ENCODE measurements at regions not wholly inside any gene's neighbourhood (a gene's known extent, or its start where the extent isn't known, plus 50 kb on each side); places are given as distances from the start of the nearest gene placed in this dataset.

- TF ChIP-seq CTCF (IDR thresholded peaks at IDR 0.05) (no peak), POLR2A (IDR thresholded peaks at IDR 0.05) (no peak), EP300 (IDR thresholded peaks at IDR 0.05) (no peak)
- no peaks in the 10 kb centered on the region for H3K36me3 ChIP-seq
- no peak overlapping the region for H3K4me3 ChIP-seq
- no peak overlapping the region for H3K27ac ChIP-seq
- 62 to 75% methylated on average over 3 of the region's 3 CpGs for WGBS, 2 donors
- no peaks in the 10 kb centered on the region for H3K27me3 ChIP-seq
- no peaks in the 10 kb centered on the region for H3K9me3 ChIP-seq
- no peaks in the 10 kb centered on the region for H3K4me1 ChIP-seq
- DNase-seq (ENCODE audit: low spot score in 2 of 2): no peak
Observed at GRCh38 chr18:39421276-39421675, 1855.7 kb upstream of the CELF4 start.

DNA sequence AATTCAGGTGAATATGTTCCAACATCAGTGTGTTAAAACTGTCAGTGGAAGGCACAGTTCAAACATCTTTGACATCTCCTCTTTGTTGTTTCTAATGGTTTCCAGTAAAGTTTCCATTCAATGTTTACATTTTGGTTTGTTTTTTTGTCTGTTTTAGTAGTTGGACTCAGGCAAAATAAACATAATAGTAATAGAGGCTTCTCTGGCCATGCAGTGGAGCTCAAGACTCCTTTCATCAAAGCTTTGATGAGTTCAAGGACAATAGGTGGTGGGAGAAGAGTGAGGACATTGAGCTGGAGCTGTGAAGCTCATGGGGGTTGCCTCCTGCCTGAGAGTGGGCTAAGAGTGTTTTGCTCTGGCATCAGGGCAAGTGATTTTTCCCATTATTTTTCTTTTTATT lies 1853.7 kb upstream of the CELF4 start:
- no peak overlapping the region for H3K4me3 ChIP-seq
- H3K9me3 ChIP-seq: no peaks in the 10 kb centered on the region
- H3K27ac ChIP-seq: no peak overlapping the region
- no peaks in the 10 kb centered on the region for H3K4me1 ChIP-seq
- no peak for DNase-seq (ENCODE audit: low spot score in 2 of 2)
- no peaks in the 10 kb centered on the region for H3K36me3 ChIP-seq
- no peak for TF ChIP-seq CTCF (IDR thresholded peaks at IDR 0.05)
- TF ChIP-seq EP300 (IDR thresholded peaks at IDR 0.05): no peak
- no peak for TF ChIP-seq POLR2A (IDR thresholded peaks at IDR 0.05)
- H3K27me3 ChIP-seq: no peaks in the 10 kb centered on the region

DNA sequence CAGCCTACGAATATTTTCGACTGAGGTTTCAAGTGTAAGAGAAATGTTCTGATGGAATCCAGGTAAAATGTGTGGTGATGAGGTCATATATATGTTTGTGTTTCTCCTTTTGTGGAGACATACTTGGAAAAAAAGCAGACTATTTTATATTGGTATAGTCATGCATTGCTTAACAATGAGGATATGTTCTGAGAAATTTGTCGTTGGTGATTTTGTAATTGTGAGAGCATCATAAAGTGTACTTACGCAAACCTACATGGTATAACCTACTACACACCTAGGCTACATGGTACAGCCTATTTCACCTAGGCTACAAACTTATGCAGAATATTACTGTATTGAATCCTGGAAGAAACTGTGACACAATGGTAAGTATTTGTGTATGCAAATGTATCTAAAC lies 1849.9 kb upstream of the CELF4 start:
- Histone ChIP-seq H3K27ac (no peak overlapping the region), H3K27me3 (no peaks in the 10 kb centered on the region), H3K4me1 (no peaks in the 10 kb centered on the region), H3K9me3 (no peaks in the 10 kb centered on the region), H3K36me3 (no peaks in the 10 kb centered on the region), H3K4me3 (no peak overlapping the region)
- no peak for DNase-seq (ENCODE audit: low spot score in 2 of 2)
- TF ChIP-seq CTCF (IDR thresholded peaks at IDR 0.05) (no peak), EP300 (IDR thresholded peaks at IDR 0.05) (no peak), POLR2A (IDR thresholded peaks at IDR 0.05) (no peak)
- 88 to 93% methylated on average over 4 of the region's 4 CpGs for WGBS, 2 donors

GRCh38 chr18:39414009-39414700 lies 1848.6 kb upstream of the CELF4 start:
- Histone ChIP-seq H3K9me3 (no peaks in the 10 kb centered on the region), H3K4me1 (no peaks in the 10 kb centered on the region), H3K36me3 (no peaks in the 10 kb centered on the region), H3K27me3 (no peaks in the 10 kb centered on the region), H3K4me3 (no peak overlapping the region), H3K27ac (no peak overlapping the region)
- 78 to 82% methylated on average over 4 of the region's 4 CpGs for WGBS, 2 donors
- no peak for DNase-seq (ENCODE audit: low spot score in 2 of 2)
- TF ChIP-seq EP300 (IDR thresholded peaks at IDR 0.05) (no peak), CTCF (IDR thresholded peaks at IDR 0.05) (no peak), POLR2A (IDR thresholded peaks at IDR 0.05) (no peak)

DNA sequence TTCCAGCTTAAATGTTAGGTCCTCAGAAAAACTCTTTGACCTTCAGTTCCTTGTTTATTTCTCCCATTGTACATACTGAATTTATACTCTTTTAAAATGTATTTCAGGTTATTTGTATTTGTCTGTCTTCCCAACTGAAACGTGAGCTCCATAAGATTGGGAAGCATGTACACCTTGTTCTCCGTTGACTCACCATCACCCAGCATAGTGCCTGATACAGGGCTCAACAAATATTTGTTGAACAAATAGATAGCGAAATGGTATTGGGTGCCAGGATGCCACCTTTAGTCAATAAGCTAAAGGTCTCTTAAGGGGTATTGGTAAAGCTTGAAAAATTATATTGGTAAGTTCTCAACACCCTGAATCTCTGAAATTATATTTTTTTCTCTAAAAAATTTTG lies 1841.3 kb upstream of the CELF4 start:
- Histone ChIP-seq H3K27me3 (no peaks in the 10 kb centered on the region), H3K27ac (no peak overlapping the region), H3K4me1 (no peaks in the 10 kb centered on the region), H3K36me3 (no peaks in the 10 kb centered on the region), H3K4me3 (no peak overlapping the region), H3K9me3 (no peaks in the 10 kb centered on the region)
- no peak for TF ChIP-seq CTCF (IDR thresholded peaks at IDR 0.05)
- TF ChIP-seq EP300 (IDR thresholded peaks at IDR 0.05): no peak
- TF ChIP-seq POLR2A (IDR thresholded peaks at IDR 0.05): no peak
- 92 to 94% methylated on average over 3 of the region's 3 CpGs for WGBS, 2 donors
- no peak for DNase-seq (ENCODE audit: low spot score in 2 of 2)
